ENCODE measurements at regions not wholly inside any gene's neighbourhood (a gene's known extent, or its start where the extent isn't known, plus 50 kb on each side); places are given as distances from the start of the nearest gene placed in this dataset.

GRCh38 chr9:95627802-95628201, 111.0 kb upstream of the PTCH1 start:
- H3K4me1 ChIP-seq (ENCODE audit: insufficient read depth): no peaks in the 10 kb centered on the region
- intact Hi-C loops (cut with DNase I): no loop called here
- TF ChIP-seq POLR2A (IDR thresholded peaks at IDR 0.05) (no peak), EP300 (IDR thresholded peaks at IDR 0.05) (no peak), CTCF (IDR thresholded peaks at IDR 0.05) (no peak)
- no peak overlapping the region for H3K4me3 ChIP-seq
- DNase-seq: no peak
- no peaks in the 10 kb centered on the region for H3K27me3 ChIP-seq
- no peaks in the 10 kb centered on the region for H3K36me3 ChIP-seq
- no peaks in the 10 kb centered on the region for H3K9me3 ChIP-seq
- WGBS, 3 donors: 76 to 81% (median 80%) methylated on average over 8 of the region's 8 CpGs
- no peak overlapping the region for H3K27ac ChIP-seq

GRCh38 chr9:95626885-95627558, 110.3 kb upstream of the PTCH1 start:
- intact Hi-C loops (cut with DNase I): no loop called here
- Histone ChIP-seq H3K4me1 (ENCODE audit: insufficient read depth) (no peaks in the 10 kb centered on the region), H3K27me3 (no peaks in the 10 kb centered on the region), H3K9me3 (no peaks in the 10 kb centered on the region), H3K4me3 (no peak overlapping the region), H3K36me3 (no peaks in the 10 kb centered on the region), H3K27ac (no peak overlapping the region)
- TF ChIP-seq POLR2A (IDR thresholded peaks at IDR 0.05) (no peak), EP300 (IDR thresholded peaks at IDR 0.05) (no peak), CTCF (IDR thresholded peaks at IDR 0.05) (no peak)
- WGBS, 3 donors: 70 to 76% (median 72%) methylated on average over 21 of the region's 21 CpGs
- peak in 1 of 5 donors; percentile 28 for DNase-seq

- intact Hi-C loops (cut with DNase I): no loop called here
- Histone ChIP-seq H3K4me3 (no peak overlapping the region), H3K27me3 (no peaks in the 10 kb centered on the region), H3K9me3 (no peaks in the 10 kb centered on the region), H3K36me3 (no peaks in the 10 kb centered on the region), H3K4me1 (ENCODE audit: insufficient read depth) (no peaks in the 10 kb centered on the region), H3K27ac (no peak overlapping the region)
- no peak for DNase-seq
- WGBS, 3 donors: 84 to 91% (median 90%) methylated on average over 13 of the region's 13 CpGs
- TF ChIP-seq EP300 (IDR thresholded peaks at IDR 0.05) (no peak), POLR2A (IDR thresholded peaks at IDR 0.05) (no peak), CTCF (IDR thresholded peaks at IDR 0.05) (no peak)
Observed at GRCh38 chr9:95626341-95626740, 109.6 kb upstream of the PTCH1 start.

- Histone ChIP-seq H3K27ac (no peak overlapping the region), H3K9me3 (no peaks in the 10 kb centered on the region), H3K4me1 (ENCODE audit: insufficient read depth) (no peaks in the 10 kb centered on the region), H3K36me3 (no peaks in the 10 kb centered on the region), H3K4me3 (no peak overlapping the region), H3K27me3 (no peaks in the 10 kb centered on the region)
- no peak for DNase-seq
- 18 to 45% (median 29%) methylated on average over 4 of the region's 4 CpGs for WGBS, 3 donors
- intact Hi-C loops (cut with DNase I): no loop called here
- TF ChIP-seq CTCF (IDR thresholded peaks at IDR 0.05) (no peak), EP300 (IDR thresholded peaks at IDR 0.05) (no peak), POLR2A (IDR thresholded peaks at IDR 0.05) (no peak)
Observed at GRCh38 chr9:95623640-95624039, 106.9 kb upstream of the PTCH1 start.
